PC-3 (cell line): ENCODE measurements at regions not wholly inside any gene's neighbourhood (a gene's known extent, or its start where the extent isn't known, plus 50 kb on each side); places are given as distances from the start of the nearest gene placed in this dataset.

Experiments
- CTCF ChIP-seq: fragments of 300-600 bp; sonication (generic); conservative IDR thresholded peaks from 2 replicates; pipeline ENCODE4 v1.5.1; 2017; ENCODE audit warnings: antibody characterized with exemption, low read depth, mild to moderate bottlenecking, low read length
- EZH2 ChIP-seq: fragments of 300-600 bp; sonication (generic); IDR thresholded peaks from one replicate; pipeline ENCODE4 v1.6.1; 2017; ENCODE audit warnings: antibody characterized with exemption, mild to moderate bottlenecking, low read length; ENCODE audit not compliant: unreplicated experiment
- EZH2phosphoT487 ChIP-seq: fragments of 300-600 bp; sonication (generic); IDR thresholded peaks from 2 replicates; pipeline ENCODE4 v1.6.1; 2018; ENCODE audit warnings: mild to moderate bottlenecking, antibody characterized with exemption, low read length, borderline replicate concordance

GRCh38 chr11:11192541-11192940 lies 160.5 kb downstream of the CSNK2A3 start:
- TF ChIP-seq CTCF, result no peak
- TF ChIP-seq EZH2, result no peak
- no peak for TF ChIP-seq EZH2phosphoT487
